Adrenal gland (tissue), 9 donors: ENCODE measurements at regions not wholly inside any gene's neighbourhood (a gene's known extent, or its start where the extent isn't known, plus 50 kb on each side); places are given as distances from the start of the nearest gene placed in this dataset.

Experiments used
- DNase-seq, 7 donors: peaks; one replicate each; pipeline ENCODE4 v3.0.0-alpha.2; 2019 to 2020
- H3K27ac ChIP-seq, 5 donors: fragments of 200-600 bp; sonication (generic) in 4 of 5; 1 replicate in 3 of 5; 2 replicates in 2 of 5; pipeline versions ENCODE4 v1.5.1 to v1.8.0; 2016 to 2020; ENCODE audit warnings: mild to moderate bottlenecking in 1 of 5
- H3K27me3 ChIP-seq: fragments of 200-600 bp; 2 replicates; pipeline ENCODE4 v1.8.0; 2021
- H3K36me3 ChIP-seq, 2 donors: fragments of 200-600 bp; replicated peaks in 1 of 2; 1 replicate in 1 of 2; 2 replicates in 1 of 2; pipeline versions ENCODE4 v1.5.1 to v1.8.0; 2018 to 2022
- H3K4me1 ChIP-seq, 2 donors: fragments of 200-600 bp; replicated peaks in 1 of 2; 1 replicate in 1 of 2; 2 replicates in 1 of 2; pipeline versions ENCODE4 v1.5.1 to v1.8.0; 2018 to 2021
- H3K4me3 ChIP-seq, 4 donors: fragments of 200-600 bp; sonication (generic) in 3 of 4; one replicate each; pipeline ENCODE4 v1.5.1; 2016 to 2018
- H3K9me3 ChIP-seq, 3 donors: fragments of 200-600 bp; sonication (generic) in 1 of 3; replicated peaks in 1 of 3; 1 replicate in 2 of 3; 2 replicates in 1 of 3; pipeline versions ENCODE4 v1.5.1 to v1.8.0; 2016 to 2021
- POLR2A ChIP-seq, 2 donors: fragments of 450-650 bp; IDR thresholded peaks; one replicate each; pipeline ENCODE4 v1.6.1; 2017; ENCODE audit warnings: antibody characterized with exemption in 2 of 2, mild to moderate bottlenecking in 2 of 2, moderate library complexity in 1 of 2
- WGBS, 4 donors: extraction: QIAGEN DNeasy Blood & Tissue Kit in 2 of 4; methylation state at CpG; one replicate each; pipeline versions ENCODE4 v1.1.5 to v1.1.7; 2013 to 2017; 5-methylcytosine and 5-hydroxymethylcytosine counted together
- intact Hi-C, 2 donors: fragments of 100-400 bp; cut with DNase I; formaldehyde crosslinking; loops; one replicate each; pipeline versions ENCODE4 v1.14.1 to v1.15.0; 2022 to 2023
- TF ChIP-seq, protein P1 (sequence below), 6 experiments: fragments of 450-650 bp in 4 of 6; fragments of 200-600 bp in 2 of 6; sonication (generic) in 1 of 6; IDR thresholded peaks; 1 replicate in 5 of 6; 2 replicates in 1 of 6; pipeline versions ENCODE4 v1.5.1 to v1.8.0; 2016 to 2021; ENCODE audit warnings: antibody characterized with exemption in 6 of 6, mild to moderate bottlenecking in 2 of 6, moderate library complexity in 1 of 6
- donor health status: healthy with polysubstance abuse.
- donor health status: Bipolar disorder and iron deficiency.
- donor health status: DM: yes; HTN: yes; CAD: no.
- donor health status: DM: no; HTN: no; CAD: no.
- donor health status: DM: no; HTN: no; CAD: no.

DNA sequence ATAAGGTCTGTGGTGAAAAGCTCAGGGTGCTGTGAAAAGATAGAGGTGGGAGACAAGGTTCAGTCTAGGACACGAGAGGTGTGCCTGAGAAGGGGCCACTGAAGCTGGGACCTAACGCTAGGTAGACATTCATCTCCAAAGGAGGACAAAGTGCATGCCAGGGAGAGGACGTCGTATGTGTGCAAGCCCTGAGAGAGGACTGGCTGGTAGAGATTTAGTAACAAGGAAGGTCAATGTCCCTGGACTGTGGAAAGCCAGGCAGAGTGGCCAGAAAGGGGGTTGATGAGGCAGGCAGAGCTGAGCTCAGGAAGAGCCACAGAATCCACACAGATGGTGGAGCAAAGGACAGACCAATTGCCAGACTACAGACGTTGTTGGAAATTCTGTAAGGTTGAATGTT is 817.6 kb downstream of the CCSER2 start:
- H3K27me3 ChIP-seq, result no peaks in the 10 kb centered on the region
- no peaks in the 10 kb centered on the region for H3K9me3 ChIP-seq
- H3K36me3 ChIP-seq, result no peaks in the 10 kb centered on the region
- intact Hi-C loops, result no loop called here
- H3K27ac ChIP-seq, result no peak overlapping the region
- no peak for TF ChIP-seq POLR2A (IDR thresholded peaks at IDR 0.05)
- TF ChIP-seq, protein P1, sequence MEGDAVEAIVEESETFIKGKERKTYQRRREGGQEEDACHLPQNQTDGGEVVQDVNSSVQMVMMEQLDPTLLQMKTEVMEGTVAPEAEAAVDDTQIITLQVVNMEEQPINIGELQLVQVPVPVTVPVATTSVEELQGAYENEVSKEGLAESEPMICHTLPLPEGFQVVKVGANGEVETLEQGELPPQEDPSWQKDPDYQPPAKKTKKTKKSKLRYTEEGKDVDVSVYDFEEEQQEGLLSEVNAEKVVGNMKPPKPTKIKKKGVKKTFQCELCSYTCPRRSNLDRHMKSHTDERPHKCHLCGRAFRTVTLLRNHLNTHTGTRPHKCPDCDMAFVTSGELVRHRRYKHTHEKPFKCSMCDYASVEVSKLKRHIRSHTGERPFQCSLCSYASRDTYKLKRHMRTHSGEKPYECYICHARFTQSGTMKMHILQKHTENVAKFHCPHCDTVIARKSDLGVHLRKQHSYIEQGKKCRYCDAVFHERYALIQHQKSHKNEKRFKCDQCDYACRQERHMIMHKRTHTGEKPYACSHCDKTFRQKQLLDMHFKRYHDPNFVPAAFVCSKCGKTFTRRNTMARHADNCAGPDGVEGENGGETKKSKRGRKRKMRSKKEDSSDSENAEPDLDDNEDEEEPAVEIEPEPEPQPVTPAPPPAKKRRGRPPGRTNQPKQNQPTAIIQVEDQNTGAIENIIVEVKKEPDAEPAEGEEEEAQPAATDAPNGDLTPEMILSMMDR (IDR thresholded peaks at IDR 0.05), result no peak
- H3K4me1 ChIP-seq, result no peaks in the 10 kb centered on the region
- WGBS, 4 donors, result 59 to 79% (median 70%) methylated on average over 5 of the region's 5 CpGs
- DNase-seq, result no peak
- H3K4me3 ChIP-seq, result no peak overlapping the region

DNA sequence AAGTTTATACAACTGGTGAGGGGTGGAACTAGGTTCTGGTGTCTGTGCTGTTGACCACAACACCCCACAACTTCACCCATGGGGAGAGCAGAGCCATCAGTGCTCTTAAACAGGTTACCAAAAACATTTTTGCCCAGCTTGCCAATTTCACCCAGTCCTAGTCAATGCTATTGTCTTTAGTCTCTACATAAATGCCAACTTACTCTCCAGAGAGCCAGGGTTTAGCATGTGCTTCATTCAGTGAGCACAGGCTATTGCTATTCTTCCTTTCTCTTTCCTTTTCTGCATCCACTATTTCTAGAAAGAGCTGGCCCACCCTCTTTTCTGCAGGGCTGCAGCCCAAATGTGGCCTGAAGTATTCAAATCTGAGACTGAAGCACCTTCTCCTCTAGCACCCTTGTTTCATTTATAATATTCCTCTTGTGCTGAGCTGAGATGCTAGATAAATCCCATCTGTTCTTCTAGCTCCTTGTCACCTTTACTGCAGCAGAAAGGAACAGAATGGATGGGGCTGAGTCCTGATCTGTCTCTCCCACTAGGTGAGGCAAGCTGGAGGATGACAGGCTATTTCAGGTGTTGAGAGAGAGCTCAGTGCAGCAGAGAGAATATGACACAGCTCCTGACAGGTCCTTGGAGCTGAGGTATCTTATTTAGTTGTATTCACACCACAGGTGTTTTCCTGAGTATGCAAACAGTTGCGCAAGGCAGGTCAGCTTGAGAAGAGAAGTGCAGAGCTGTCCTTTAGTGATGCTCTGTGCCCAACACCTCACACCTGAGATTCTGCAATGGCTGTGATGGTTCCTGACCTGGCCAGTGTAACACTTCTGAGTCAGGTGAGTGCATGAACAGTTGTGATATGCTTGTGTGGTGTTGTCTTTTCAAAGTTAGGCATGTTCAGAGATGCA is 819.2 kb downstream of the CCSER2 start:
- H3K27me3 ChIP-seq, result no peaks in the 10 kb centered on the region
- TF ChIP-seq, protein P1 (IDR thresholded peaks at IDR 0.05), result no peak
- no peak for TF ChIP-seq POLR2A (IDR thresholded peaks at IDR 0.05)
- H3K27ac ChIP-seq, result no peak overlapping the region
- 85 to 100% (median 96%) methylated on average over 1 of the region's 1 CpG for WGBS, 4 donors
- no peaks in the 10 kb centered on the region for H3K36me3 ChIP-seq
- no peak for DNase-seq
- no peaks in the 10 kb centered on the region for H3K4me1 ChIP-seq
- intact Hi-C loops, result no loop called here
- no peaks in the 10 kb centered on the region for H3K9me3 ChIP-seq
- no peak overlapping the region for H3K4me3 ChIP-seq

DNA sequence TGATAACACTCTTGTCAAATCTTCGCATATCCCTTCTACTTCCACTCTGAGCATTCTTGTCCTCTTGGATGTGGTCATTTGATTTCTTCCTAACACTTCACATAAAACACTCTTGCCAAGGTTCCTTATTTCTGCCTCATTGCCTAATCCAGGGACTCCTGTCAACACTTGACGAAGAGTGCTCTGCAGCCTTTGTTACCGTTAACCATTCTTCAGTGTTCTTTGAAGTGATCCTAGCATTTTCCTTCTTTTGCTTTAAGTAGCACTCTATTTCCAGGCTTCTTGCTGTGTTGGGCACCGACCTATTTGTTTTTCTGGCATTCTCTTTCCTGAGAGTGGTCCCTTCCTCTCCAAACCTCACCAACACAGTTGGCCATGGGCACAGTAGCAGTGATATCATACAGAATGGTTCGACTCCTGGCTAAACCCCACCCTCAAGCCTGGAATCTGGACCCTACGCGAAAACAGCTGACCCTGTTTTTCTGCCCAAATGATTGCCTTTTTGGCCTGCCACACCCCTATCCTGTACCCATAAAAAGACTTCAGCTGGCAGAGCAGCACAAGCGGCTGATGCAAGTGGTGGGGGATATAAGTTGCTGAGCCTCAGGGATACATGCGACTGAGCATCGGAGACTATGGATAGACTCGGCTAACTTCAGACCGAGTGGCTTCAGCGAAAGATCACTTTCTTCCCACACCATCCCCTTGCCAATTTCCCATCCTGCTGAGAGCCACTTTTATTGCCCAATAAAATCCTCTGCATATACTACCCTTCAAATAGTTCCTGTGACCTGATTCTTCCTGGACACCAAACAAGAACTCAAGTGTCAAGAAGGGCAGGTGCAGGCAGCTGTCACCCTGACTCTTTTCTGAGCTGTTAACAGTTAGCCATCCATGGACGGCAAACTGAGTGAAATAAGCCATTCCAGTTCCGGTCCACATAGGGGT is 820.6 kb downstream of the CCSER2 start:
- Histone ChIP-seq H3K27me3 (no peaks in the 10 kb centered on the region), H3K4me1 (no peaks in the 10 kb centered on the region), H3K27ac (no peak overlapping the region), H3K9me3 (no peaks in the 10 kb centered on the region), H3K4me3 (no peak overlapping the region), H3K36me3 (no peaks in the 10 kb centered on the region)
- intact Hi-C loops, result no loop called here
- DNase-seq, result no peak
- 74 to 79% (median 75%) methylated on average over 15 of the region's 15 CpGs for WGBS, 4 donors
- TF ChIP-seq POLR2A (IDR thresholded peaks at IDR 0.05), result no peak
- TF ChIP-seq, protein P1 (IDR thresholded peaks at IDR 0.05), result no peak

DNA sequence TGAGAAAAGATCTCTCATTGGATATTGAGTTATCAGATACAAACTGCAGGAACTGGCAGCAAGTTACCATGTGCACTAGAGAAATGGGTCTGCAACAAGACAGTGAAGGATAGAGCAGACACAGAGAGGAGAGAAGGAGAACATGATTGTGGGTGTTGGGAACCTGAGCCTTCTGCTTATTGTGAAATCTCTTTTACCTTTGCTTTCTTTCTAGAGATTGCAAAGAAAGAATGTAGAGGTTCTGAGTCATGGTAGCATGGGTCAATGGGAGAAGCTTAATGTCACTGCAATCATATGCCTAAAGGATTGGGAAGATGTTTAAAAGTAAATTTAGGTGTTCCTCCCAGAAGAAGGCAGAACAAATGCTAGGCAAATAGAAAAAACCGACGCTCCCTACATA is 821.4 kb downstream of the CCSER2 start:
- TF ChIP-seq, protein P1 (IDR thresholded peaks at IDR 0.05), result no peak
- no peak for TF ChIP-seq POLR2A (IDR thresholded peaks at IDR 0.05)
- intact Hi-C loops, result no loop called here

More for the DNA sequence above, 821.4 kb downstream of the CCSER2 start:
- no peak overlapping the region for H3K27ac ChIP-seq
- no peak for DNase-seq
- H3K4me3 ChIP-seq, result no peak overlapping the region
- H3K27me3 ChIP-seq, result no peaks in the 10 kb centered on the region
- no peaks in the 10 kb centered on the region for H3K4me1 ChIP-seq
- 87 to 93% (median 91%) methylated on average over 2 of the region's 2 CpGs for whole genome bisulfite sequencing, 4 donors
- H3K36me3 ChIP-seq, result no peaks in the 10 kb centered on the region
- no peaks in the 10 kb centered on the region for H3K9me3 ChIP-seq
